ENCODE measurements at regions not wholly inside any gene's neighbourhood (a gene's known extent, or its start where the extent isn't known, plus 50 kb on each side); places are given as distances from the start of the nearest gene placed in this dataset.
A peak's percentile ranks its signal among the peaks of the same experiment; 100 is the strongest.
"Not testable (repeated sequence)": the region's sequence is repeated elsewhere in the genome, so short reads cannot be mapped to it uniquely, and the experiment has no call there.

GRCh38 chr10:61078542-61079275, 134.7 kb upstream of the RHOBTB1 start:
- DNase-seq: peak; percentile 13

- no peak for DNase-seq
Observed at GRCh38 chr10:61076572-61077114, 132.7 kb upstream of the RHOBTB1 start.

- no peak for DNase-seq
Observed at GRCh38 chr10:61073391-61073790, 129.4 kb upstream of the RHOBTB1 start.

GRCh38 chr10:61071580-61071979, 127.6 kb upstream of the RHOBTB1 start:
- DNase-seq: no peak

GRCh38 chr10:61068471-61068870, 124.5 kb upstream of the RHOBTB1 start:
- no peak for DNase-seq

- DNase-seq: no peak
Observed at GRCh38 chr10:61067671-61068336, 123.8 kb upstream of the RHOBTB1 start.

- DNase-seq: no peak
Observed at GRCh38 chr10:61066661-61067344, 122.8 kb upstream of the RHOBTB1 start.

- no peak for DNase-seq
Observed at GRCh38 chr10:61065051-61065450, 121.1 kb upstream of the RHOBTB1 start.

- no peak for DNase-seq
Observed at GRCh38 chr10:61064356-61064755, 120.4 kb upstream of the RHOBTB1 start.

- no peak for DNase-seq
Observed at GRCh38 chr10:61063901-61064300, 119.9 kb upstream of the RHOBTB1 start.

- no peak for DNase-seq
Observed at GRCh38 chr10:61063034-61063433, 119.0 kb upstream of the RHOBTB1 start.

GRCh38 chr10:61061923-61062504, 118.0 kb upstream of the RHOBTB1 start:
- DNase-seq: no peak

- DNase-seq: no peak
Observed at GRCh38 chr10:61059636-61060035, 115.7 kb upstream of the RHOBTB1 start.

GRCh38 chr10:61052469-61053205, 108.7 kb upstream of the RHOBTB1 start:
- DNase-seq: no peak

- no peak for DNase-seq
Observed at GRCh38 chr10:61051344-61051743, 107.4 kb upstream of the RHOBTB1 start.

GRCh38 chr10:61050120-61050745, 106.2 kb upstream of the RHOBTB1 start:
- DNase-seq: no peak

GRCh38 chr10:61049386-61049785, 105.4 kb upstream of the RHOBTB1 start:
- DNase-seq: no peak

GRCh38 chr10:61047788-61048560, 104.0 kb upstream of the RHOBTB1 start:
- no peak for DNase-seq

- peak; percentile 75 for DNase-seq
Observed at GRCh38 chr10:61047081-61047480, 103.1 kb upstream of the RHOBTB1 start.

GRCh38 chr10:61045480-61045879, 101.5 kb upstream of the RHOBTB1 start:
- not testable (repeated sequence) for DNase-seq

GRCh38 chr10:61042533-61042932, 98.5 kb upstream of the RHOBTB1 start:
- no peak for DNase-seq

All from fibroblast of skin of right quadriceps (primary cell).